IMR-90 (cell line): ENCODE measurements at regions not wholly inside any gene's neighbourhood (a gene's known extent, or its start where the extent isn't known, plus 50 kb on each side); places are given as distances from the start of the nearest gene placed in this dataset.

Source experiments
- ATAC-seq: fragments of 200-7000 bp; cut with Tn5 transposase; 2 replicates; pipeline ENCODE4 v1.9.1; 2020; ENCODE audit warnings: low read depth, mild to moderate bottlenecking, moderate library complexity
- BruUV-seq: library from RNA; stranded (reverse); fragments of 400-500 nt; replicated peaks from 2 replicates; lab custom pipeline; 2021; lab: Mats Ljungman, UMichigan
- CTCF ChIA-PET: fragments of 300-600 bp; formaldehyde crosslinking; extraction: SDS; loops from one replicate; lab custom pipeline; 2021; ENCODE audit warnings: antibody characterized with exemption; lab: Yijun Ruan, JAX
- POLR2A ChIA-PET: fragments of 300-600 bp; sonication (Branson Sonifier 250); formaldehyde crosslinking; loops from one replicate; lab custom pipeline; 2022; ENCODE audit warnings: antibody characterized with exemption; ENCODE audit not compliant: unreplicated experiment; lab: Charles Lee
- DNase-seq: peaks from one replicate; pipeline ENCODE4 v3.0.0; 2013
- H2AFZ ChIP-seq: replicated peaks from 2 replicates; pipeline ENCODE3; 2013; ENCODE audit warnings: low read length, mild to moderate bottlenecking; ENCODE audit not compliant: poor library complexity
- H2AK5ac ChIP-seq: 2 replicates; pipeline ENCODE4 v1.6.1; 2013; ENCODE audit warnings: low read depth, low read length, inconsistent platforms
- H2AK9ac ChIP-seq: replicated peaks from 2 replicates; pipeline ENCODE3; 2013; ENCODE audit warnings: mild to moderate bottlenecking, low read depth, low read length, moderate library complexity; ENCODE audit not compliant: poor library complexity
- H2BK120ac ChIP-seq: 2 replicates; pipeline ENCODE4 v1.6.1; 2013; ENCODE audit warnings: low read depth, low read length, inconsistent platforms
- H2BK15ac ChIP-seq: 3 replicates; pipeline ENCODE4 v1.6.1; 2013; ENCODE audit warnings: low read depth, low read length, inconsistent platforms
- H2BK20ac ChIP-seq: 2 replicates; pipeline ENCODE4 v1.6.1; 2013; ENCODE audit warnings: low read depth, mild to moderate bottlenecking, inconsistent platforms, low read length, moderate library complexity
- H2BK5ac ChIP-seq: 2 replicates; pipeline ENCODE4 v1.6.1; 2013; ENCODE audit warnings: mild to moderate bottlenecking, low read depth, low read length, inconsistent platforms; ENCODE audit not compliant: poor library complexity, severe bottlenecking
- H3K14ac ChIP-seq: replicated peaks from 2 replicates; pipeline ENCODE4 v1.6.1; 2013; ENCODE audit warnings: low read depth, low read length, inconsistent platforms
- H3K18ac ChIP-seq: 2 replicates; pipeline ENCODE4 v1.6.1; 2013; ENCODE audit warnings: low read depth, low read length, control low read depth
- H3K23ac ChIP-seq: 2 replicates; pipeline ENCODE4 v1.6.1; 2013; ENCODE audit warnings: low read depth, low read length, inconsistent platforms
- H3K27ac ChIP-seq: 2 replicates; pipeline ENCODE4 v1.5.1; 2013; ENCODE audit warnings: mild to moderate bottlenecking, control low read depth, low read length; ENCODE audit not compliant: insufficient read depth
- H3K27me3 ChIP-seq: 2 replicates; pipeline ENCODE4 v1.6.1; 2013; ENCODE audit warnings: low read length; ENCODE audit not compliant: control insufficient read depth, insufficient read depth
- H3K36me3 ChIP-seq: 2 replicates; pipeline ENCODE4 v1.6.1; 2013; ENCODE audit warnings: low read length, mixed read lengths; ENCODE audit not compliant: control insufficient read depth, insufficient read depth
- H3K4ac ChIP-seq: 2 replicates; pipeline ENCODE4 v1.6.1; 2013; ENCODE audit warnings: low read depth, low read length, inconsistent platforms
- H3K4me1 ChIP-seq: 2 replicates; pipeline ENCODE4 v1.6.1; 2013; ENCODE audit warnings: low read length, mixed read lengths; ENCODE audit not compliant: control insufficient read depth, insufficient read depth
- H3K4me2 ChIP-seq: 2 replicates; pipeline ENCODE4 v1.6.1; 2013; ENCODE audit warnings: low read depth, mild to moderate bottlenecking, control low read depth, low read length, moderate library complexity
- H3K4me3 ChIP-seq: 2 replicates; pipeline ENCODE4 v1.5.1; 2013; ENCODE audit warnings: low read depth, mild to moderate bottlenecking, control low read depth, low read length, moderate library complexity; ENCODE audit not compliant: insufficient read depth
- H3K56ac ChIP-seq: 2 replicates; pipeline ENCODE4 v1.6.1; 2013; ENCODE audit warnings: low read length, inconsistent platforms; ENCODE audit not compliant: insufficient read depth; ENCODE audit errors: extremely low read depth
- H3K79me1 ChIP-seq, 2 experiments: 2 replicates each; pipeline ENCODE4 v1.6.1; 2013; ENCODE audit warnings: low read length in 2 of 2, inconsistent platforms in 1 of 2, low read depth in 1 of 2
- H3K9ac ChIP-seq: 2 replicates; pipeline ENCODE4 v1.6.1; 2013; ENCODE audit warnings: low read depth, low read length, control low read depth
- H3K9me1 ChIP-seq: 2 replicates; pipeline ENCODE4 v1.6.1; 2013; ENCODE audit warnings: low read length, inconsistent platforms; ENCODE audit not compliant: insufficient read depth
- H3K9me3 ChIP-seq: 2 replicates; pipeline ENCODE4 v1.6.1; 2013; ENCODE audit warnings: low read length; ENCODE audit not compliant: control insufficient read depth, insufficient read depth
- H4K20me1 ChIP-seq: 2 replicates; pipeline ENCODE4 v1.6.1; 2013; ENCODE audit warnings: low read length, inconsistent platforms; ENCODE audit not compliant: insufficient read depth
- H4K5ac ChIP-seq: 2 replicates; pipeline ENCODE4 v1.6.1; 2013; ENCODE audit warnings: mild to moderate bottlenecking, low read depth, low read length, control low read depth
- H4K8ac ChIP-seq, 2 experiments: 2 replicates each; pipeline ENCODE4 v1.6.1; 2013; ENCODE audit warnings: low read depth in 2 of 2, low read length in 2 of 2, control low read depth in 1 of 2, inconsistent platforms in 1 of 2
- H4K91ac ChIP-seq: 2 replicates; pipeline ENCODE4 v1.6.1; 2013; ENCODE audit warnings: low read depth, low read length, inconsistent platforms; ENCODE audit not compliant: insufficient read depth
- FOS ChIP-seq: fragments of 150-350 bp; IDR thresholded peaks from 2 replicates; pipeline ENCODE4 v1.6.1; 2016; ENCODE audit warnings: low read depth, low read length
- RAD21 ChIP-seq: IDR thresholded peaks from 2 replicates; pipeline ENCODE4 v1.6.1; 2012; ENCODE audit warnings: low read length, improper control_type of control experiment
- SMC3 ChIP-seq: fragments of 150-350 bp; IDR thresholded peaks from 2 replicates; pipeline ENCODE4 v1.6.1; 2016; ENCODE audit warnings: low read depth, mild to moderate bottlenecking, antibody characterized with exemption, low read length, moderate library complexity
- WGBS, 2 experiments: methylation state at CpG; one replicate each; pipeline versions ENCODE4 v1.1.5 to v1.1.7; 2013; ENCODE audit warnings: missing lambda C conversion rate in 2 of 2; ENCODE audit not compliant: insufficient read length in 1 of 2; ENCODE audit errors: extremely low coverage in 2 of 2; 5-methylcytosine and 5-hydroxymethylcytosine counted together
- dilution Hi-C: fragments of 300-500 bp; cut with HindIII; formaldehyde crosslinking; loops from one replicate; pipeline ENCODE4 v1.14.3; 2018; ENCODE audit warnings: low sequenced_read_pairs; ENCODE audit not compliant: unreplicated experiment
- in situ Hi-C: fragments of 300-500 bp; cut with MboI; formaldehyde crosslinking; loops from 3 replicates; pipeline ENCODE4 v1.14.3; 2019; ENCODE audit warnings: low sequenced_read_pairs, inconsistent platforms, mixed read lengths
- intact Hi-C: fragments of 100-400 bp; cut with micrococcal nuclease; formaldehyde crosslinking; loops from 2 replicates; pipeline ENCODE4 v1.10.0; 2022

- Histone ChIP-seq H3K79me1 (no peaks in the 10 kb centered on the region), H2BK5ac (peak overlapping the region; percentile 36), H3K9me1 (no peaks in the 10 kb centered on the region), H2AFZ (no peak overlapping the region), H2BK20ac (no peak overlapping the region), H3K9ac (no peak overlapping the region), H3K18ac (peak overlapping the region; percentile 66; the same call in 1 of the 2 replicates), H3K14ac (no peak overlapping the region), H3K4me1 (peaks cover 8% of the 10 kb centered on the region), H3K4me3 (no peak overlapping the region), H3K56ac (no peak overlapping the region), H3K9me3 (no peaks in the 10 kb centered on the region), H2AK5ac (peak overlapping the region; percentile 44; the same call in 1 of the 2 replicates), H3K23ac (no peak overlapping the region), H3K36me3 (no peaks in the 10 kb centered on the region), H4K8ac (peak overlapping the region in 1 of 2 experiments; percentile 39; a peak in 1 of 4 replicates), H4K91ac (no peak overlapping the region), H3K4ac (no peak overlapping the region), H3K4me2 (no peak overlapping the region), H3K27ac (no peak overlapping the region), H3K27me3 (peaks cover 9% of the 10 kb centered on the region), H2BK15ac (0 out of 3 replicates have a peak overlapping the region, but pooled peaks have one; percentile 25), H2BK120ac (no peak overlapping the region), H4K5ac (peak overlapping the region; percentile 20; the same call in 1 of the 2 replicates), H4K20me1 (no peaks in the 10 kb centered on the region), H2AK9ac (no peak overlapping the region)
- intact Hi-C loops: loop anchor here (10.0 kb wide), 1 partner anchor 114 kb away; no protein-coding TSS in a partner anchor
- dilution Hi-C loops: no loop called here
- DNase-seq (peak; percentile 96), ATAC-seq (peak; percentile 96)
- TF ChIP-seq FOS: peak; percentile 64; the same call in 1 of the 2 replicates
- peak; percentile 10; the same call in 1 of the 2 replicates for TF ChIP-seq SMC3
- no peak; the same call in 1 of the 2 replicates for TF ChIP-seq RAD21
- WGBS, 2 experiments: no CpG with 5 or more reads among the region's 8 CpGs
- ChIA-PET CTCF (interaction anchor here (0.6 kb wide), 1 partner anchor 154 kb away, joined by 3 read pairs; no protein-coding TSS in a partner anchor), POLR2A (no interaction called here)
- BruUV-seq: no TSS peak
- in situ Hi-C loops: no loop called here
Measured at GRCh38 chr4:13980317-13981310, 353.1 kb upstream of the BOD1L1 start.
